Testis (tissue), 2 donors: ENCODE measurements at regions not wholly inside any gene's neighbourhood (a gene's known extent, or its start where the extent isn't known, plus 50 kb on each side); places are given as distances from the start of the nearest gene placed in this dataset.

ENCODE experiments used
- DNase-seq: peaks from one replicate; pipeline ENCODE4 v3.0.0-alpha.2; 2019
- H3K27ac ChIP-seq, 2 donors: fragments of 200-600 bp; sonication (generic); one replicate each; pipeline ENCODE4 v1.5.1; 2019
- H3K27me3 ChIP-seq: fragments of 200-600 bp; sonication (generic); one replicate; pipeline ENCODE4 v1.5.1; 2019
- H3K36me3 ChIP-seq: fragments of 200-600 bp; sonication (generic); one replicate; pipeline ENCODE4 v1.5.1; 2017; ENCODE audit warnings: low read depth; ENCODE audit errors: missing control alignments
- H3K4me1 ChIP-seq: fragments of 200-600 bp; sonication (generic); one replicate; pipeline ENCODE4 v1.5.1; 2019
- H3K4me3 ChIP-seq, 2 donors: fragments of 200-600 bp; sonication (generic); one replicate each; pipeline ENCODE4 v1.5.1; 2017 to 2019
- H3K9me3 ChIP-seq: fragments of 200-600 bp; sonication (generic); one replicate; pipeline ENCODE4 v1.5.1; 2017
- POLR2A ChIP-seq: fragments of 450-650 bp; IDR thresholded peaks from one replicate; pipeline ENCODE4 v1.6.1; 2017; ENCODE audit warnings: antibody characterized with exemption, mild to moderate bottlenecking, moderate library complexity
- WGBS, 2 donors: methylation state at CpG; one replicate each; pipeline ENCODE4 v1.1.5; 2018; 5-methylcytosine and 5-hydroxymethylcytosine counted together
- intact Hi-C: fragments of 100-400 bp; cut with DNase I; formaldehyde crosslinking; loops from one replicate; pipeline ENCODE4 v1.15.1; 2023; ENCODE audit warnings: low total_unique reads
- TF ChIP-seq, protein P1 (sequence below), 3 experiments: fragments of 450-650 bp in 2 of 3; fragments of 200-600 bp in 1 of 3; sonication (generic) in 1 of 3; IDR thresholded peaks; one replicate each; pipeline ENCODE4 v1.5.1; 2016 to 2019; ENCODE audit warnings: antibody characterized with exemption in 3 of 3, mild to moderate bottlenecking in 2 of 3, moderate library complexity in 1 of 3

DNA sequence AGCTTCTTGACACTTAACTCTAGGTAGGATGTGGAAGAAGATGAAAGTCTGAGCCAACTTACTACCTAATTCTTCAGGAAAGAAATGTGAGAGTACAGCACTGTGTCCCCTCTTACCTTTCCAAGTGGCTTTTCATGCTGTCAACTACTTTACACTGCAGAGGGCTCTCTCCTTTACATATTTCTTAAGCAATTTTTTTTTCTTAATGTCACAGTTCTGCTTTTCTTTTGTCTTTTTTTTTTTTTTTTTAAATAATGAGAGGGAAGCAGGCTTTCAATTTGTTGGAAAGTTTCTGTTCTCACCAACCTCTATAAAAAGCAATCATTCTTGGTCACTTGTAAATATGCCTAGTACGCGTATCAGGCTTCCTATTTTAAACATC lies 212.7 kb upstream of the MIR17HG start:
- no peaks in the 10 kb centered on the region for H3K4me1 ChIP-seq
- no peak for TF ChIP-seq POLR2A
- TF ChIP-seq, protein P1, sequence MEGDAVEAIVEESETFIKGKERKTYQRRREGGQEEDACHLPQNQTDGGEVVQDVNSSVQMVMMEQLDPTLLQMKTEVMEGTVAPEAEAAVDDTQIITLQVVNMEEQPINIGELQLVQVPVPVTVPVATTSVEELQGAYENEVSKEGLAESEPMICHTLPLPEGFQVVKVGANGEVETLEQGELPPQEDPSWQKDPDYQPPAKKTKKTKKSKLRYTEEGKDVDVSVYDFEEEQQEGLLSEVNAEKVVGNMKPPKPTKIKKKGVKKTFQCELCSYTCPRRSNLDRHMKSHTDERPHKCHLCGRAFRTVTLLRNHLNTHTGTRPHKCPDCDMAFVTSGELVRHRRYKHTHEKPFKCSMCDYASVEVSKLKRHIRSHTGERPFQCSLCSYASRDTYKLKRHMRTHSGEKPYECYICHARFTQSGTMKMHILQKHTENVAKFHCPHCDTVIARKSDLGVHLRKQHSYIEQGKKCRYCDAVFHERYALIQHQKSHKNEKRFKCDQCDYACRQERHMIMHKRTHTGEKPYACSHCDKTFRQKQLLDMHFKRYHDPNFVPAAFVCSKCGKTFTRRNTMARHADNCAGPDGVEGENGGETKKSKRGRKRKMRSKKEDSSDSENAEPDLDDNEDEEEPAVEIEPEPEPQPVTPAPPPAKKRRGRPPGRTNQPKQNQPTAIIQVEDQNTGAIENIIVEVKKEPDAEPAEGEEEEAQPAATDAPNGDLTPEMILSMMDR (IDR thresholded peaks at IDR 0.05): no peak
- intact Hi-C loops: no loop called here

DNA sequence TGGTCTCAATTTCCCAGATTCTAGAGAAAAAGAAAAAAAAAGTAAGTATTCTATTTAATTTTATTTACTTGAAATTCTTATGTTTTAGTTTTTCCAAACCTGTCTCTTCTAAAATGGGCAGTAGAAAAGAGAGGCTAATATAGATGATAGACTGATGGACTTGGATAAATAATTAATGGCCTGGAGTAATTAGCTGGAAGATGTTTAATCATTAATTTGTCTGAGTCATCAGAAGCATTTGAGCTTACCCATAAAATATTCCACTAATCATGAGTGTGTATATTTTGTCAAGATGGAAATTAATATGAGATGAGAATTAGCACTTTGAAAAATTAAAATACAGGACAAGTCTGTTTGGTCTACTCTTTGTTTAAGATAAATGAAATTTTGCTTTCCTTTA lies 212.1 kb upstream of the MIR17HG start:
- intact Hi-C loops: no loop called here
- no peaks in the 10 kb centered on the region for H3K9me3 ChIP-seq
- no peak overlapping the region for H3K4me3 ChIP-seq
- H3K27ac ChIP-seq: no peak overlapping the region
- H3K4me1 ChIP-seq: no peaks in the 10 kb centered on the region
- TF ChIP-seq, protein P1 (IDR thresholded peaks at IDR 0.05): no peak
- no peak for TF ChIP-seq POLR2A
- H3K36me3 ChIP-seq: no peaks in the 10 kb centered on the region
- no peak for DNase-seq
- no peaks in the 10 kb centered on the region for H3K27me3 ChIP-seq

More for the DNA sequence above, 212.7 kb upstream of the MIR17HG start:
- H3K27me3 ChIP-seq: no peaks in the 10 kb centered on the region
- H3K4me3 ChIP-seq: no peak overlapping the region
- DNase-seq: no peak
- H3K36me3 ChIP-seq: no peaks in the 10 kb centered on the region
- 43 to 88% methylated on average over 2 of the region's 2 CpGs for WGBS, 2 donors
- H3K27ac ChIP-seq: no peak overlapping the region
- H3K9me3 ChIP-seq: no peaks in the 10 kb centered on the region

DNA sequence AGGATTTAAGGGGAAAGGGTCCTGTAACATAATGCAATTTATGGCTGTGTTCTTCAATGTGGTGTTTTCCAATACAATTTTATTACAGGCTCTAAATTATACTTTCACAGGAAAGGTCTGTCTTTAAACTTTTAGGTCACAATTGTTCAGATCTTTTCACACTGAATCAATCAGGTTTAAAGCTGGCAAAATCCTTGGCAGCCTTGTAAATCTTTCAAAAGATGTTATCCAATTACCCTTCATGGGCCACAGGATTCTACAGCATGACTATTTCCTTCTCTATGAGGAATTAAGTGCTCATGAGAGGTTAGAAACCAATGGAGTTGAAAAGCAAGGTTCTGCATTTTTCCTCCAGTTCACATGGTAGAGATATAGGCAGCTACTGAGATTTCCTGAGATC lies 211.5 kb upstream of the MIR17HG start:
- H3K27me3 ChIP-seq: no peaks in the 10 kb centered on the region
- intact Hi-C loops: no loop called here

DNA sequence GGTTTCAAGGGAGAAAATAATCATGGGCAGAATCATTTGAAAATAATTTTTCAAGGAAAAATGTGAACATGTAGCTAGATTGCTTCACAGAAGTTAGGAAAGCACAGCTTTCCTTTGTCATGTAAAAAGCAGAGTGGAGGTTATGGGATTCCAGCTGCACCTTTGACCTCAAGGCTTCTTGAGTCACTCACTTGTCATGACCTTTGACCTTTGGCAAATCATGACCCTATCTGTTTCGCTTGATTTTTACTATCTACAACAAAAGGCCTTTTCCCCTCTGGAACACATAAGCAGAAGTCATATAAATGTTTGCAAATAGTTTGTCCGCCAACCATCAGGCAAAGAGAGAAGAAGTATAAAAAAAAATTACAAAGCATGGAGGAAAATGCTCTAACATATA lies 210.7 kb upstream of the MIR17HG start:
- H3K36me3 ChIP-seq: no peaks in the 10 kb centered on the region
- DNase-seq: no peak
- TF ChIP-seq, protein P1 (IDR thresholded peaks at IDR 0.05): no peak
- TF ChIP-seq POLR2A: no peak
- H3K4me3 ChIP-seq: no peak overlapping the region
- no peak overlapping the region for H3K27ac ChIP-seq
- no peaks in the 10 kb centered on the region for H3K4me1 ChIP-seq
- H3K27me3 ChIP-seq: no peaks in the 10 kb centered on the region
- no peaks in the 10 kb centered on the region for H3K9me3 ChIP-seq
- 67 to 76% methylated on average over 2 of the region's 2 CpGs for WGBS, 2 donors
- intact Hi-C loops: no loop called here

More for the DNA sequence above, 211.5 kb upstream of the MIR17HG start:
- Histone ChIP-seq H3K9me3 (no peaks in the 10 kb centered on the region), H3K27ac (no peak overlapping the region), H3K4me3 (no peak overlapping the region), H3K36me3 (no peaks in the 10 kb centered on the region), H3K4me1 (no peaks in the 10 kb centered on the region)
- DNase-seq: no peak
- TF ChIP-seq POLR2A: no peak
- TF ChIP-seq, protein P1 (IDR thresholded peaks at IDR 0.05): no peak

DNA sequence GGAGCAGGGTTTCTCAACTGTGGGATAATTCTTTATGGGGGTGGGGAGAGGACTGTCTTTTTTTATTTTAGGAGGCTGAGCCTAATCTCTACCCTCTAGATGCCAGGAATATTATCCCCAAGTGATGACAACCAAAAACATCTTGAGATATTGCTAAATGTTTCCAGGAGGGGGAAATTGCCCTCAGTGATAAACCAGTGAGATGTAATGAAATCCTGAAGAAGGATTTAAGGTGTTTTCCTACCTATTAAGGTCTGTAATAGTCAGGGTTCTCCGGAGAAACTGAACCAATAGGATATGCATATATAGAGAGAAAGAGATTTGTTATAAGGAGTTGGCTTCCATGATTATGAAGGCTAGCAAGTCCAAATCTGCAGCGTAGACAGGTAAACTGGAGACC lies 208.3 kb upstream of the MIR17HG start:
- Histone ChIP-seq H3K27ac (no peak overlapping the region), H3K4me1 (no peaks in the 10 kb centered on the region), H3K36me3 (no peaks in the 10 kb centered on the region), H3K27me3 (no peaks in the 10 kb centered on the region), H3K9me3 (no peaks in the 10 kb centered on the region), H3K4me3 (no peak overlapping the region)
- intact Hi-C loops: no loop called here
- 78 to 85% methylated on average over 2 of the region's 2 CpGs for WGBS, 2 donors
- DNase-seq: no peak
- TF ChIP-seq, protein P1 (IDR thresholded peaks at IDR 0.05): no peak
- TF ChIP-seq POLR2A: no peak
